ENCODE measurements at regions not wholly inside any gene's neighbourhood (a gene's known extent, or its start where the extent isn't known, plus 50 kb on each side); places are given as distances from the start of the nearest gene placed in this dataset.

GRCh38 chr13:85724546-85725432 lies 74.4 kb downstream of the SLITRK6 start:
- Mint-ChIP-seq H3K9me3 (peaks cover 0 to 7% (median 0%) of the 10 kb centered on the region in 8 donors), H3K36me3 (no peaks in the 10 kb centered on the region), H3K4me1 (no peaks in the 10 kb centered on the region), H3K4me3 (no peak overlapping the region), H3K27me3 (no peaks in the 10 kb centered on the region), H3K27ac (no peak overlapping the region)
- ChIA-PET POLR2A (ENCODE audit: partially characterized antibody) (no interaction called here), CTCF (ENCODE audit: partially characterized antibody) (no interaction called here)
- Histone ChIP-seq H3K4me3 (ENCODE audit: low read length in 2 of 2) (no peak overlapping the region), H3K9me3 (ENCODE audit: control insufficient read depth in 1 of 2, low read length in 2 of 2) (no peaks in the 10 kb centered on the region), H3K27me3 (ENCODE audit: insufficient read depth, low read length) (no peaks in the 10 kb centered on the region), H3K27ac (ENCODE audit: low read depth, low read length) (no peak overlapping the region), H3K4me1 (ENCODE audit: insufficient read depth, low read length) (no peaks in the 10 kb centered on the region), H3K36me3 (ENCODE audit: insufficient read depth, low read length) (no peaks in the 10 kb centered on the region)
- DNase-seq = no peak
- intact Hi-C loops (cut with micrococcal nuclease) = no loop called here

GRCh38 chr13:85719749-85720148 lies 79.5 kb downstream of the SLITRK6 start:
- Mint-ChIP-seq H3K36me3 (no peaks in the 10 kb centered on the region), H3K9me3 (peaks cover 0 to 7% (median 2%) of the 10 kb centered on the region in 8 donors), H3K4me1 (no peaks in the 10 kb centered on the region), H3K27ac (no peak overlapping the region), H3K4me3 (no peak overlapping the region), H3K27me3 (no peaks in the 10 kb centered on the region)
- H3K36me3 ChIP-seq (ENCODE audit: insufficient read depth, low read length) = no peaks in the 10 kb centered on the region
- H3K27ac ChIP-seq (ENCODE audit: low read depth, low read length) = no peak overlapping the region
- CTCF ChIA-PET (ENCODE audit: partially characterized antibody) = no interaction called here
- no peaks in the 10 kb centered on the region for H3K27me3 ChIP-seq (ENCODE audit: insufficient read depth, low read length)
- intact Hi-C loops (cut with micrococcal nuclease) = no loop called here
- POLR2A ChIA-PET (ENCODE audit: partially characterized antibody) = no interaction called here
- H3K9me3 ChIP-seq (ENCODE audit: control insufficient read depth in 1 of 2, low read length in 2 of 2) = no peaks in the 10 kb centered on the region
- no peaks in the 10 kb centered on the region for H3K4me1 ChIP-seq (ENCODE audit: insufficient read depth, low read length)
- H3K4me3 ChIP-seq (ENCODE audit: low read length in 2 of 2) = no peak overlapping the region
- DNase-seq = no peak

GRCh38 chr13:85717921-85718320 lies 81.3 kb downstream of the SLITRK6 start:
- no peak for DNase-seq
- no peaks in the 10 kb centered on the region for H3K36me3 Mint-ChIP-seq
- H3K27me3 Mint-ChIP-seq = no peaks in the 10 kb centered on the region
- H3K27ac Mint-ChIP-seq = no peak overlapping the region
- CTCF ChIA-PET (ENCODE audit: partially characterized antibody) = no interaction called here
- H3K4me3 Mint-ChIP-seq = no peak overlapping the region
- Histone ChIP-seq H3K4me3 (ENCODE audit: low read length in 2 of 2) (no peak overlapping the region), H3K27me3 (ENCODE audit: insufficient read depth, low read length) (no peaks in the 10 kb centered on the region), H3K4me1 (ENCODE audit: insufficient read depth, low read length) (no peaks in the 10 kb centered on the region), H3K36me3 (ENCODE audit: insufficient read depth, low read length) (no peaks in the 10 kb centered on the region), H3K27ac (ENCODE audit: low read depth, low read length) (no peak overlapping the region), H3K9me3 (ENCODE audit: control insufficient read depth in 1 of 2, low read length in 2 of 2) (no peaks in the 10 kb centered on the region)
- intact Hi-C loops (cut with micrococcal nuclease) = no loop called here
- POLR2A ChIA-PET (ENCODE audit: partially characterized antibody) = no interaction called here
- peaks cover 0 to 7% (median 1%) of the 10 kb centered on the region in 8 donors for H3K9me3 Mint-ChIP-seq
- H3K4me1 Mint-ChIP-seq = no peaks in the 10 kb centered on the region

GRCh38 chr13:85710545-85710944 lies 88.7 kb downstream of the SLITRK6 start:
- Histone ChIP-seq H3K36me3 (ENCODE audit: insufficient read depth, low read length) (no peaks in the 10 kb centered on the region), H3K4me1 (ENCODE audit: insufficient read depth, low read length) (no peaks in the 10 kb centered on the region), H3K27ac (ENCODE audit: low read depth, low read length) (no peak overlapping the region), H3K4me3 (ENCODE audit: low read length in 2 of 2) (no peak overlapping the region), H3K27me3 (ENCODE audit: insufficient read depth, low read length) (no peaks in the 10 kb centered on the region), H3K9me3 (ENCODE audit: control insufficient read depth in 1 of 2, low read length in 2 of 2) (no peaks in the 10 kb centered on the region)
- ChIA-PET POLR2A (ENCODE audit: partially characterized antibody) (no interaction called here), CTCF (ENCODE audit: partially characterized antibody) (no interaction called here)
- intact Hi-C loops (cut with micrococcal nuclease) = no loop called here
- Mint-ChIP-seq H3K36me3 (no peaks in the 10 kb centered on the region), H3K27me3 (no peaks in the 10 kb centered on the region), H3K4me1 (no peaks in the 10 kb centered on the region), H3K9me3 (peaks cover 0 to 4% (median 0%) of the 10 kb centered on the region in 8 donors), H3K27ac (no peak overlapping the region), H3K4me3 (no peak overlapping the region)
- no peak for DNase-seq

- CTCF ChIA-PET (ENCODE audit: partially characterized antibody) = no interaction called here
- H3K9me3 Mint-ChIP-seq = peaks cover 0 to 4% (median 0%) of the 10 kb centered on the region in 8 donors
These were observed 89.5 kb downstream of the SLITRK6 start for GRCh38 chr13:85709721-85710120.

GRCh38 chr13:85709072-85709471 lies 90.1 kb downstream of the SLITRK6 start:
- Histone ChIP-seq H3K27ac (ENCODE audit: low read depth, low read length) (no peak overlapping the region), H3K4me1 (ENCODE audit: insufficient read depth, low read length) (no peaks in the 10 kb centered on the region), H3K27me3 (ENCODE audit: insufficient read depth, low read length) (no peaks in the 10 kb centered on the region), H3K36me3 (ENCODE audit: insufficient read depth, low read length) (no peaks in the 10 kb centered on the region), H3K4me3 (ENCODE audit: low read length in 2 of 2) (no peak overlapping the region), H3K9me3 (ENCODE audit: control insufficient read depth in 1 of 2, low read length in 2 of 2) (no peaks in the 10 kb centered on the region)
- ChIA-PET CTCF (ENCODE audit: partially characterized antibody) (no interaction called here), POLR2A (ENCODE audit: partially characterized antibody) (no interaction called here)
- Mint-ChIP-seq H3K27ac (no peak overlapping the region), H3K36me3 (no peaks in the 10 kb centered on the region), H3K9me3 (peaks cover 0 to 9% (median 0%) of the 10 kb centered on the region in 8 donors), H3K27me3 (no peaks in the 10 kb centered on the region), H3K4me1 (no peaks in the 10 kb centered on the region), H3K4me3 (no peak overlapping the region)
- no peak for DNase-seq
- intact Hi-C loops (cut with micrococcal nuclease) = no loop called here

More at GRCh38 chr13:85709721-85710120, 89.5 kb downstream of the SLITRK6 start:
- H3K27me3 Mint-ChIP-seq = no peaks in the 10 kb centered on the region
- no peaks in the 10 kb centered on the region for H3K9me3 ChIP-seq (ENCODE audit: control insufficient read depth in 1 of 2, low read length in 2 of 2)
- no peaks in the 10 kb centered on the region for H3K36me3 ChIP-seq (ENCODE audit: insufficient read depth, low read length)
- H3K27ac ChIP-seq (ENCODE audit: low read depth, low read length) = no peak overlapping the region
- no peak overlapping the region for H3K27ac Mint-ChIP-seq
- no peaks in the 10 kb centered on the region for H3K4me1 ChIP-seq (ENCODE audit: insufficient read depth, low read length)
- no peaks in the 10 kb centered on the region for H3K27me3 ChIP-seq (ENCODE audit: insufficient read depth, low read length)
- no peaks in the 10 kb centered on the region for H3K36me3 Mint-ChIP-seq
- H3K4me3 Mint-ChIP-seq = no peak overlapping the region
- H3K4me3 ChIP-seq (ENCODE audit: low read length in 2 of 2) = no peak overlapping the region
- POLR2A ChIA-PET (ENCODE audit: partially characterized antibody) = no interaction called here
- DNase-seq = no peak
- no peaks in the 10 kb centered on the region for H3K4me1 Mint-ChIP-seq
- intact Hi-C loops (cut with micrococcal nuclease) = no loop called here

GRCh38 chr13:85700906-85701305 lies 98.3 kb downstream of the SLITRK6 start:
- DNase-seq = no peak
- ChIA-PET POLR2A (ENCODE audit: partially characterized antibody) (no interaction called here), CTCF (ENCODE audit: partially characterized antibody) (no interaction called here)
- Histone ChIP-seq H3K4me3 (ENCODE audit: low read length in 2 of 2) (no peak overlapping the region), H3K27me3 (ENCODE audit: insufficient read depth, low read length) (no peaks in the 10 kb centered on the region), H3K9me3 (ENCODE audit: control insufficient read depth in 1 of 2, low read length in 2 of 2) (no peaks in the 10 kb centered on the region), H3K4me1 (ENCODE audit: insufficient read depth, low read length) (no peaks in the 10 kb centered on the region), H3K27ac (ENCODE audit: low read depth, low read length) (no peak overlapping the region), H3K36me3 (ENCODE audit: insufficient read depth, low read length) (no peaks in the 10 kb centered on the region)
- Mint-ChIP-seq H3K36me3 (no peaks in the 10 kb centered on the region), H3K27me3 (peaks cover 0 to 2% of the 10 kb centered on the region in 2 donors), H3K4me3 (no peak overlapping the region), H3K9me3 (peaks cover 0 to 36% (median 23%) of the 10 kb centered on the region in 8 donors), H3K27ac (no peak overlapping the region), H3K4me1 (no peaks in the 10 kb centered on the region)
- intact Hi-C loops (cut with micrococcal nuclease) = no loop called here
